Transverse colon (tissue), 4 donors: ENCODE measurements at regions not wholly inside any gene's neighbourhood (a gene's known extent, or its start where the extent isn't known, plus 50 kb on each side); places are given as distances from the start of the nearest gene placed in this dataset.
A peak's percentile ranks its signal among the peaks of the same experiment; 100 is the strongest.

Experiments used
- DNase-seq: peaks from one replicate; pipeline ENCODE4 v3.0.0-alpha.2; 2019
- H3K27ac ChIP-seq, 4 donors: fragments of 200-600 bp; sonication (generic); 2 replicates each; pipeline ENCODE4 v1.5.1; 2016 to 2018; ENCODE audit warnings: inconsistent platforms in 4 of 4
- H3K27me3 ChIP-seq: fragments of 200-600 bp; sonication (generic); 2 replicates; pipeline ENCODE4 v1.5.1; 2017; ENCODE audit warnings: inconsistent platforms
- H3K36me3 ChIP-seq, 4 donors: fragments of 200-600 bp; sonication (generic); 2 replicates each; pipeline ENCODE4 v1.5.1; 2017 to 2019; ENCODE audit warnings: inconsistent platforms in 4 of 4
- H3K4me1 ChIP-seq, 4 donors: fragments of 200-600 bp; sonication (generic); 2 replicates each; pipeline ENCODE4 v1.5.1; 2017 to 2020; ENCODE audit warnings: inconsistent platforms in 4 of 4
- H3K4me3 ChIP-seq, 4 donors: fragments of 200-600 bp; sonication (generic); 1 replicate in 1 of 4; 2 replicates in 3 of 4; pipeline versions ENCODE4 v1.5.1 to v1.6.1; 2017 to 2019; ENCODE audit warnings: inconsistent platforms in 4 of 4
- H3K9me3 ChIP-seq, 2 donors: fragments of 200-600 bp; sonication (generic); 2 replicates each; pipeline ENCODE4 v1.5.1; 2017 to 2019; ENCODE audit warnings: inconsistent platforms in 2 of 2
- EP300 ChIP-seq: sonication (generic); formaldehyde crosslinking; IDR thresholded peaks from one replicate; pipeline ENCODE4 v1.6.1; 2017; ENCODE audit warnings: antibody characterized with exemption, low read depth
- POLR2A ChIP-seq: fragments of 450-650 bp; IDR thresholded peaks from one replicate; pipeline ENCODE4 v1.6.1; 2016; ENCODE audit warnings: antibody characterized with exemption, mild to moderate bottlenecking, moderate library complexity
- POLR2AphosphoS5 ChIP-seq, 3 donors: sonication (generic); formaldehyde crosslinking; IDR thresholded peaks; one replicate each; pipeline ENCODE4 v1.6.1; 2016; ENCODE audit warnings: antibody characterized with exemption in 3 of 3
- WGBS, 2 donors: methylation state at CpG; one replicate each; pipeline ENCODE4 v1.1.5; 2018; ENCODE audit warnings: low coverage in 1 of 2; 5-methylcytosine and 5-hydroxymethylcytosine counted together
- in situ Hi-C, 4 donors: fragments of 200-750 bp; cut with MboI; loops; one replicate each; pipeline versions ENCODE4 v1.15.0 to v1.15.1; 2017; ENCODE audit warnings: low sequenced_read_pairs in 3 of 4, low pct_ligation_motif_present in 1 of 4, low pct_unique_long_range_greater_than_20kb in 1 of 4
- intact Hi-C: fragments of 100-400 bp; cut with DNase I; formaldehyde crosslinking; loops from one replicate; pipeline ENCODE4 v1.15.1; 2023; ENCODE audit warnings: low total_unique reads
- TF ChIP-seq, protein P1 (sequence below), 5 experiments: fragments of 200-600 bp in 3 of 5; fragments of 450-650 bp in 2 of 5; sonication (generic) in 3 of 5; IDR thresholded peaks; 1 replicate in 2 of 5; 2 replicates in 3 of 5; pipeline ENCODE4 v1.5.1; 2016 to 2017; ENCODE audit warnings: antibody characterized with exemption in 5 of 5, inconsistent platforms in 3 of 5, mild to moderate bottlenecking in 2 of 5, moderate library complexity in 1 of 5

DNA sequence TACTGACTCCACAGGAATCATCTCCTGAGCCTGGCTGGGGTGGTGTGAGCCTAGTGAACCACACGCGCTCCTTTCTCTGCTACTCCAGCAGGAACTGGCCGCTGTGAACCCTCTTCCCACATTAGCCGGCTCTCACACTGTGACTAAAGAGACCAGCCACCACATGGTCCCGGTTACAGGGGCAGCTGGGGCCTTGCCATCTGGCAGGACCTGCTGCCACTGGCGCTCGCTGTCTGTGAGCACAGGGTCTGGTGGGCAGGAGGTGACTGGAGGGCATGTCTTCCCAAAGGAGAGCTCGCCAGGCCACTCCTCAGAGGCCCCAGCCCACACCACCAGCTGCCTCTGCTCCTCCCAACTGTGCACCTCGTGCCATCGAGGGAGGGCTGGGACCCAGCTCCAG lies 99.3 kb downstream of the SINHCAF start:
- no peak for TF ChIP-seq POLR2A
- TF ChIP-seq, protein P1, sequence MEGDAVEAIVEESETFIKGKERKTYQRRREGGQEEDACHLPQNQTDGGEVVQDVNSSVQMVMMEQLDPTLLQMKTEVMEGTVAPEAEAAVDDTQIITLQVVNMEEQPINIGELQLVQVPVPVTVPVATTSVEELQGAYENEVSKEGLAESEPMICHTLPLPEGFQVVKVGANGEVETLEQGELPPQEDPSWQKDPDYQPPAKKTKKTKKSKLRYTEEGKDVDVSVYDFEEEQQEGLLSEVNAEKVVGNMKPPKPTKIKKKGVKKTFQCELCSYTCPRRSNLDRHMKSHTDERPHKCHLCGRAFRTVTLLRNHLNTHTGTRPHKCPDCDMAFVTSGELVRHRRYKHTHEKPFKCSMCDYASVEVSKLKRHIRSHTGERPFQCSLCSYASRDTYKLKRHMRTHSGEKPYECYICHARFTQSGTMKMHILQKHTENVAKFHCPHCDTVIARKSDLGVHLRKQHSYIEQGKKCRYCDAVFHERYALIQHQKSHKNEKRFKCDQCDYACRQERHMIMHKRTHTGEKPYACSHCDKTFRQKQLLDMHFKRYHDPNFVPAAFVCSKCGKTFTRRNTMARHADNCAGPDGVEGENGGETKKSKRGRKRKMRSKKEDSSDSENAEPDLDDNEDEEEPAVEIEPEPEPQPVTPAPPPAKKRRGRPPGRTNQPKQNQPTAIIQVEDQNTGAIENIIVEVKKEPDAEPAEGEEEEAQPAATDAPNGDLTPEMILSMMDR (IDR thresholded peaks at IDR 0.05) = no peak
- no peak for TF ChIP-seq EP300
- TF ChIP-seq POLR2AphosphoS5 (IDR thresholded peaks at IDR 0.05) = no peak
- no peaks in the 10 kb centered on the region for H3K9me3 ChIP-seq
- no peak overlapping the region for H3K27ac ChIP-seq
- in situ Hi-C loops (loop anchor here in 3 of 4 donors (25.0 kb wide), 4 partner anchors 114 to 411 kb away; no protein-coding TSS in a partner anchor), intact Hi-C loops (no loop called here)
- DNase-seq = no peak
- H3K27me3 ChIP-seq = no peaks in the 10 kb centered on the region
- H3K4me1 ChIP-seq = peaks cover 0 to 10% (median 3%) of the 10 kb centered on the region in 4 donors
- H3K4me3 ChIP-seq = no peak overlapping the region
- WGBS, 2 donors = 75% methylated on average over 10 of the region's 10 CpGs; no CpG with 5 or more reads in 1 of the 2 donors
- H3K36me3 ChIP-seq = no peaks in the 10 kb centered on the region

DNA sequence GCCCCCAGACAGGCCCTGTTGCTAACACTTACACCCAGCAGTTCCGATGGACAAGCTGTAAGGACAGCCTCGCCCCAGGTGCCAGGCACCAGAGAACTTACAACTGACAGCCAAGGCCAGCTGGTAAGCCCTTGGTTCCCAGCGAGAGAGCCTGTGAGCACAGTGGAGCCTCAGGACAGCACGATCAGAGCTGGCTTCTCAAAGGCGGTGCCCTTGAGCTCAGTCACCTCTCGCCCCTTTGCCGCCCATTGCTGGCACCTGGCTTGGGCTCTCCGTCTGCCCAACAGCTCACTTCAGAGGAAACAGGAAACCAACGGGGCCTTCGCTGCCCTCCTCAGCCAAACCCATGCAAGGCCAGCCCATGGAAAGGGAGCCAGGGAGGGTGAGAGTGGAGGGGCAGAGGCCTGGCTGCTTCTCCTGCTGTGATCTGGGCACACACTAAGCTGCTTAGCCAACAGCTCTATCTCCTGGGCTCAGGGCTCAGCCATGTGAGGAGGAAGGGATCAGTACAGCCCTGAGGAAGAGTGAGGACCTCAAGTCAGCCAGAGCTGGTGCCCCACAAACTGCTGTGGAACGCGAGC lies 98.5 kb downstream of the SINHCAF start:
- intact Hi-C loops (no loop called here), in situ Hi-C loops (loop anchor here in 3 of 4 donors (25.0 kb wide), 4 partner anchors 115 to 410 kb away; no protein-coding TSS in a partner anchor)
- Histone ChIP-seq H3K4me3 (no peak overlapping the region), H3K9me3 (no peaks in the 10 kb centered on the region), H3K4me1 (peaks cover 0 to 10% (median 3%) of the 10 kb centered on the region in 4 donors), H3K27me3 (no peaks in the 10 kb centered on the region), H3K36me3 (no peaks in the 10 kb centered on the region), H3K27ac (no peak overlapping the region)
- 86% methylated on average over 12 of the region's 12 CpGs; no CpG with 5 or more reads in 1 of the 2 donors for WGBS, 2 donors
- no peak for DNase-seq
- TF ChIP-seq EP300 (no peak), POLR2A (no peak), POLR2AphosphoS5 (IDR thresholded peaks at IDR 0.05) (no peak)
- TF ChIP-seq, protein P1 (IDR thresholded peaks at IDR 0.05) = no peak

DNA sequence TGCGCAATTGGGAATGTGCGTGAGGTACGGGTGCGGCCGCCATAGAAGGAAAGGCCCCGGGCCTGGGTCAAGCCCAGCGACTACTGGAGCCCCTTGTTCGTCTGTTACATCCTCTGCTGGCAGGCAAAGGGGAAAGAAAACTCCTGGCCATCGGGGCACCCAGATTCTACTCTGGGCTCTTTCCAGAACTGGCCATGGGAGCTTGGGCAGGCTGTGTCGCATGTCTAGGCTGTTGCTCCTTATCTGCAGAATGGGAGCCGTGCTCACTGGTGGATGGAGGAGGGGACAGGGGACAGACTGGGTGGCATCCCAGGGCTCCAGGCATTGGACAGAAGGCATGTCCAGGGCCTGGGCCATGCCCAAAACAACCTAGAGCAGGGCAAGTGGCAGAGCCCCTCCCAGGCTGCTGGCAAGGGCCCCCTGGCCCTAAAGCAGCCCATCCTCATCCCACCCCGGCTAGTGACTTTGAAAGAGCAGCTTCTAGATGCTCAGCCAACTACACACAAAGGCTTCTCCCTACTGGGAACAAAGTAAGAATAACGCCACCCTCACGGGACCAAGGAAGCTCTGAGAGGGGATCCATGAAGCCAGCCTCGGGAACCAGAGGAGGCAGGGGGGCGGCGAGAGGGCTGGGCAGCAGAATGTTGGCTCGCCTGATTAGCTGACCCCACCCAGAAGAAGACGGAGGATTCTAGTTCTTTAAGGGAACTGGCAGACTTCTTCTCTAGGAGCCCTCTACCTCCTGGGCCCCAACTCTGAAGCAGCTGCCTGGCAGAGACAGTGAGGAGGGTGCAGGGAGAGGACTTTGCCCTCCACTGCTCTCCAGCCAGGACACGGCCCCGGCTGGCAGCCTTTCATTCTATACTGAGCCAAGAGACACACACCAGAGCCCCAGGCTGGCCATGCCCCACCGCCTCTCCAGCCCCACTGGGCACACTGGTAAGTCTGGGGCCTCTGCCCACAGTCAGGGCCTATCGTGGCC lies 96.8 kb downstream of the SINHCAF start:
- Histone ChIP-seq H3K27me3 (no peaks in the 10 kb centered on the region), H3K4me1 (peaks cover 0 to 10% (median 3%) of the 10 kb centered on the region in 4 donors), H3K36me3 (no peaks in the 10 kb centered on the region), H3K27ac (no peak overlapping the region), H3K4me3 (no peak overlapping the region), H3K9me3 (no peaks in the 10 kb centered on the region)
- in situ Hi-C loops (loop anchor here in 3 of 4 donors (25.0 kb wide), 4 partner anchors 117 to 408 kb away; no protein-coding TSS in a partner anchor), intact Hi-C loops (no loop called here)
- TF ChIP-seq POLR2AphosphoS5 (IDR thresholded peaks at IDR 0.05) (no peak), POLR2A (no peak), EP300 (no peak)
- TF ChIP-seq, protein P1 (IDR thresholded peaks at IDR 0.05) = no peak
- WGBS, 2 donors = 73% methylated on average over 22 of the region's 23 CpGs; no CpG with 5 or more reads in 1 of the 2 donors
- DNase-seq = peak; percentile 72

DNA sequence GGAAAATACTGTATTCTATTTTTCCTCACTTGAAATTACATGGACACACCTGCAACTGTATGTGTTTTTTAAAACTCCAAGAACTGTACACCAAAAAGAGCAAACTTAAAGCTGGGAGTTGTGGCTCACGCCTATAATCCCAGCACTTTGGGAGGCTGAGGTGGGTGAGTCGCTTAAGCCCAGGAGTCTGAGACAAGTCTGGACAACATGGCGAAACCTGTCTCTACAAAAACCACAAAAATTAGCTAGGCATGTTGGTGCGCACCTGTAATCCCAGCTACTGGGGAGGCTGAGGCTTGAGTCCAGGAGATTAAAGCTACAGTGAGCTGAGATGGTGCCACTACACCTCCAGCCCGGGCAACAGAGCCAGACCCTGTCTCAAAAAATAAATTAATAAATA lies 95.9 kb downstream of the SINHCAF start:
- in situ Hi-C loops (loop anchor here in 3 of 4 donors (10.0 to 25.0 kb wide), 5 partner anchors 118 to 407 kb away; no protein-coding TSS in a partner anchor), intact Hi-C loops (no loop called here)
- DNase-seq = no peak
- H3K9me3 ChIP-seq = no peaks in the 10 kb centered on the region
- H3K27ac ChIP-seq = no peak overlapping the region
- H3K4me1 ChIP-seq = peaks cover 0 to 12% (median 4%) of the 10 kb centered on the region in 4 donors
- no peaks in the 10 kb centered on the region for H3K36me3 ChIP-seq
- 67 to 86% methylated on average over 2 to 5 of the region's 5 CpGs for WGBS, 2 donors
- H3K27me3 ChIP-seq = no peaks in the 10 kb centered on the region
- H3K4me3 ChIP-seq = no peak overlapping the region
- TF ChIP-seq POLR2A (no peak), EP300 (no peak), POLR2AphosphoS5 (IDR thresholded peaks at IDR 0.05) (no peak)
- TF ChIP-seq, protein P1 (IDR thresholded peaks at IDR 0.05) = no peak
